Mesothelial cell of epicardium (in vitro differentiated cells): ENCODE measurements at regions not wholly inside any gene's neighbourhood (a gene's known extent, or its start where the extent isn't known, plus 50 kb on each side); places are given as distances from the start of the nearest gene placed in this dataset.

Experiments
- DNase-seq, 2 experiments: peaks; one replicate each; pipeline ENCODE4 v3.0.0; 2021; ENCODE audit warnings: low spot score in 2 of 2; ENCODE audit not compliant: unreplicated experiment in 2 of 2
- H3K27ac Mint-ChIP-seq: 2 replicates; pipeline ENCODE4 v1.8.0; 2021; ENCODE audit warnings: mixed read lengths
- H3K27me3 Mint-ChIP-seq: 2 replicates; pipeline ENCODE4 v1.8.0; 2021; ENCODE audit warnings: low read depth, mixed read lengths
- H3K36me3 Mint-ChIP-seq: 2 replicates; pipeline ENCODE4 v1.8.0; 2021; ENCODE audit warnings: mixed read lengths
- H3K4me1 Mint-ChIP-seq: 2 replicates; pipeline ENCODE4 v1.8.0; 2021; ENCODE audit warnings: mixed read lengths
- H3K4me3 Mint-ChIP-seq: 2 replicates; pipeline ENCODE4 v1.8.0; 2021; ENCODE audit warnings: mild to moderate bottlenecking, moderate library complexity, mixed read lengths
- H3K9me3 Mint-ChIP-seq: 2 replicates; pipeline ENCODE4 v1.8.0; 2021; ENCODE audit warnings: mixed read lengths
- CTCF ChIP-seq: fragments of 200-600 bp; sonication (generic); IDR thresholded peaks from one replicate; pipeline ENCODE4 v1.5.0; 2021; ENCODE audit warnings: antibody characterized with exemption; ENCODE audit not compliant: unreplicated experiment

GRCh38 chr15:69982037-69982436 lies 115.7 kb downstream of the TLE3 start:
- no peaks in the 10 kb centered on the region for H3K9me3 Mint-ChIP-seq
- no peak for TF ChIP-seq CTCF
- no peak for DNase-seq
- no peaks in the 10 kb centered on the region for H3K36me3 Mint-ChIP-seq
- peaks cover 69% of the 10 kb centered on the region for H3K27me3 Mint-ChIP-seq
- no peak overlapping the region for H3K27ac Mint-ChIP-seq
- no peaks in the 10 kb centered on the region for H3K4me1 Mint-ChIP-seq
- H3K4me3 Mint-ChIP-seq: no peak overlapping the region

GRCh38 chr15:69983696-69984265 lies 113.9 kb downstream of the TLE3 start:
- TF ChIP-seq CTCF: no peak
- no peaks in the 10 kb centered on the region for H3K9me3 Mint-ChIP-seq
- no peak overlapping the region for H3K4me3 Mint-ChIP-seq
- H3K36me3 Mint-ChIP-seq: no peaks in the 10 kb centered on the region
- H3K4me1 Mint-ChIP-seq: peaks cover 2% of the 10 kb centered on the region
- H3K27ac Mint-ChIP-seq: no peak overlapping the region
- peaks cover 65% of the 10 kb centered on the region for H3K27me3 Mint-ChIP-seq
- no peak for DNase-seq

- Mint-ChIP-seq H3K36me3 (no peaks in the 10 kb centered on the region), H3K27me3 (peaks cover 36% of the 10 kb centered on the region), H3K4me1 (peaks cover 2% of the 10 kb centered on the region), H3K4me3 (no peak overlapping the region), H3K27ac (no peak overlapping the region), H3K9me3 (no peaks in the 10 kb centered on the region)
- no peak for TF ChIP-seq CTCF
- no peak for DNase-seq
These were observed 109.9 kb downstream of the TLE3 start for GRCh38 chr15:69987492-69988489.

GRCh38 chr15:69988541-69989225 lies 109.0 kb downstream of the TLE3 start:
- Mint-ChIP-seq H3K27me3 (peaks cover 29% of the 10 kb centered on the region), H3K4me1 (peaks cover 2% of the 10 kb centered on the region), H3K27ac (no peak overlapping the region), H3K4me3 (no peak overlapping the region), H3K9me3 (no peaks in the 10 kb centered on the region), H3K36me3 (no peaks in the 10 kb centered on the region)
- no peak for DNase-seq
- TF ChIP-seq CTCF: no peak

- H3K9me3 Mint-ChIP-seq: no peaks in the 10 kb centered on the region
- no peak for TF ChIP-seq CTCF
- H3K27me3 Mint-ChIP-seq: peaks cover 24% of the 10 kb centered on the region
- H3K36me3 Mint-ChIP-seq: no peaks in the 10 kb centered on the region
- peaks cover 2% of the 10 kb centered on the region for H3K4me1 Mint-ChIP-seq
- H3K27ac Mint-ChIP-seq: no peak overlapping the region
- no peak for DNase-seq
- no peak overlapping the region for H3K4me3 Mint-ChIP-seq
These were observed 106.9 kb downstream of the TLE3 start for GRCh38 chr15:69990566-69991421.
